22Rv1 (cell line): ENCODE measurements at regions not wholly inside any gene's neighbourhood (a gene's known extent, or its start where the extent isn't known, plus 50 kb on each side); places are given as distances from the start of the nearest gene placed in this dataset.

Experiments used
- ZFX ChIP-seq: fragments of 450-650 bp; IDR thresholded peaks from 2 replicates; pipeline ENCODE4 v1.6.1; 2017; ENCODE audit warnings: antibody characterized with exemption, borderline replicate concordance
- TF ChIP-seq, protein P1 (sequence below): fragments of 450-650 bp; IDR thresholded peaks from 2 replicates; pipeline ENCODE4 v1.5.1; 2017; ENCODE audit warnings: mild to moderate bottlenecking

DNA sequence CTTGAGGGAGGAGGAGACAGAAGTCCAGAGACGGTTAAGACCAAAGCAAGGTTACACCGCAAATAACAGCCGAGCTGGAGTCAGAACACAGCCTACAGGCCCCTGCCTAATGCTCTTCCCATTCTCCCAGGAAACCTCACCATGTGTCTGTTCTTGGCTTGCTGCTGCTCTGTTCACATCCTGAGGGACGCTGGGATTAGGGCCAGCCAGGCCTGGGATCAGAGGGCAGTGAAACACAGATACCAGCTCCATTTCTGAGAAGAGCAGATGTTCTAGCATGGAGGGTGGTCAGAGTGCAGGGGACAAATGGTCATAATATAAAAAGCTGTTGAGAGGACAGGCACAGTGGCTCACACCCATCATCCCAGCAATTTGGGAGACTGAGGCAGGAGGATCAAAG, 124.8 kb upstream of the LARP1 start:
- TF ChIP-seq, protein P1, sequence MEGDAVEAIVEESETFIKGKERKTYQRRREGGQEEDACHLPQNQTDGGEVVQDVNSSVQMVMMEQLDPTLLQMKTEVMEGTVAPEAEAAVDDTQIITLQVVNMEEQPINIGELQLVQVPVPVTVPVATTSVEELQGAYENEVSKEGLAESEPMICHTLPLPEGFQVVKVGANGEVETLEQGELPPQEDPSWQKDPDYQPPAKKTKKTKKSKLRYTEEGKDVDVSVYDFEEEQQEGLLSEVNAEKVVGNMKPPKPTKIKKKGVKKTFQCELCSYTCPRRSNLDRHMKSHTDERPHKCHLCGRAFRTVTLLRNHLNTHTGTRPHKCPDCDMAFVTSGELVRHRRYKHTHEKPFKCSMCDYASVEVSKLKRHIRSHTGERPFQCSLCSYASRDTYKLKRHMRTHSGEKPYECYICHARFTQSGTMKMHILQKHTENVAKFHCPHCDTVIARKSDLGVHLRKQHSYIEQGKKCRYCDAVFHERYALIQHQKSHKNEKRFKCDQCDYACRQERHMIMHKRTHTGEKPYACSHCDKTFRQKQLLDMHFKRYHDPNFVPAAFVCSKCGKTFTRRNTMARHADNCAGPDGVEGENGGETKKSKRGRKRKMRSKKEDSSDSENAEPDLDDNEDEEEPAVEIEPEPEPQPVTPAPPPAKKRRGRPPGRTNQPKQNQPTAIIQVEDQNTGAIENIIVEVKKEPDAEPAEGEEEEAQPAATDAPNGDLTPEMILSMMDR = no peak
- no peak for TF ChIP-seq ZFX
